ENCODE measurements at regions not wholly inside any gene's neighbourhood (a gene's known extent, or its start where the extent isn't known, plus 50 kb on each side); places are given as distances from the start of the nearest gene placed in this dataset.

GRCh38 chr1:96384611-96385010 lies 337.0 kb upstream of the PTBP2 start:
- no peak for DNase-seq (ENCODE audit: extremely low read depth in 1 of 4, low spot score in 3 of 4)
- intact Hi-C loops (cut with micrococcal nuclease), result no loop called here

More at GRCh38 chr1:96384611-96385010, 337.0 kb upstream of the PTBP2 start:
- no peaks in the 10 kb centered on the region for H3K9me1 ChIP-seq (ENCODE audit: control insufficient read depth, insufficient read depth, low read length)
- no peak overlapping the region for H3K9ac ChIP-seq (ENCODE audit: insufficient read depth in 1 of 2, low read depth in 2 of 2, low read length in 2 of 2)
- no peak overlapping the region for H3K4me2 ChIP-seq (ENCODE audit: insufficient read depth, low read length)
- H3K27ac ChIP-seq (ENCODE audit: extremely low read depth, low read depth, low read length), result no peak overlapping the region
- no peak overlapping the region for H2AFZ ChIP-seq (ENCODE audit: low read depth, low read length)
- CTCF ChIA-PET (ENCODE audit: low intra/inter-chr PET ratio), result no interaction called here
- 0 out of 2 replicates have a peak, but pooled peaks cover 1% of the 10 kb centered on the region for H3K9me3 ChIP-seq (replicated peaks; ENCODE audit: control insufficient read depth, insufficient read depth, low read depth, low read length)
- no peaks in the 10 kb centered on the region for H4K20me1 ChIP-seq (replicated peaks; ENCODE audit: control insufficient read depth, insufficient read depth, low read length)
- no peaks in the 10 kb centered on the region for H3K36me3 ChIP-seq (ENCODE audit: control insufficient read depth, insufficient read depth, low read length)
- BruUV-seq (replicated peaks), result no TSS peak
- H3K79me2 ChIP-seq (ENCODE audit: control insufficient read depth, insufficient read depth, low read length), result no peaks in the 10 kb centered on the region
- H3K27me3 ChIP-seq (ENCODE audit: control insufficient read depth in 2 of 2, insufficient read depth in 2 of 2, low read length in 2 of 2), result no peaks in the 10 kb centered on the region
- no peaks in the 10 kb centered on the region for H3K4me1 ChIP-seq (replicated peaks in 1 of 2; ENCODE audit: control insufficient read depth in 2 of 2, insufficient read depth in 2 of 2, low read length in 2 of 2)
- TF ChIP-seq CREB5 (CRISPR knock-in tag; IDR thresholded peaks at IDR 0.05) (no peak), CREM (IDR thresholded peaks at IDR 0.05; ENCODE audit: low read depth) (no peak), NFRKB (IDR thresholded peaks at IDR 0.05; ENCODE audit: low read depth) (no peak), ZNF263 (CRISPR knock-in tag; IDR thresholded peaks at IDR 0.05; ENCODE audit: borderline replicate concordance) (no peak), KLF6 (CRISPR knock-in tag; IDR thresholded peaks at IDR 0.05; ENCODE audit: borderline replicate concordance) (no peak), ZNF311 (CRISPR knock-in tag; IDR thresholded peaks at IDR 0.05) (no peak), HBP1 (CRISPR knock-in tag; IDR thresholded peaks at IDR 0.05) (no peak), TAF7 (tag; IDR thresholded peaks at IDR 0.05) (no peak), ZNF717 (CRISPR knock-in tag; IDR thresholded peaks at IDR 0.05) (no peak), AFF4 (CRISPR knock-in tag; IDR thresholded peaks at IDR 0.05) (no peak)
- POLR2A ChIA-PET, result no interaction called here
- no peak overlapping the region for H3K4me3 ChIP-seq
- ATAC-seq, result no peak
- FAIRE-seq, result no peak
- 0% methylated on average over 2 of the region's 2 CpGs for WGBS (ENCODE audit: insufficient coverage, low coverage, missing lambda C conversion rate)
- in situ Hi-C loops (cut with MboI), result no loop called here
